Neural progenitor cell (in vitro differentiated cells): ENCODE measurements at regions not wholly inside any gene's neighbourhood (a gene's known extent, or its start where the extent isn't known, plus 50 kb on each side); places are given as distances from the start of the nearest gene placed in this dataset.

ENCODE experiments used
- DNase-seq: peaks from one replicate; pipeline ENCODE4 v3.0.0-alpha.2; 2016; ENCODE audit warnings: low spot score
- H2AFZ ChIP-seq: fragments of 200-600 bp; sonication (generic); replicated peaks from 2 replicates; pipeline ENCODE4 v1.6.1; 2016; ENCODE audit warnings: antibody characterized with exemption
- H3F3A ChIP-seq: fragments of 200-600 bp; sonication (generic); 2 replicates; pipeline ENCODE4 v1.6.1; 2016; ENCODE audit warnings: antibody characterized with exemption, low read depth
- H3K27ac ChIP-seq: fragments of 200-600 bp; sonication (generic); 2 replicates; pipeline ENCODE4 v1.5.1; 2016; ENCODE audit warnings: mild to moderate bottlenecking
- H3K27me3 ChIP-seq: fragments of 200-600 bp; sonication (generic); 2 replicates; pipeline ENCODE4 v1.6.1; 2016; ENCODE audit warnings: mild to moderate bottlenecking, moderate library complexity
- H3K36me3 ChIP-seq: fragments of 200-600 bp; sonication (generic); 2 replicates; pipeline ENCODE4 v1.5.1; 2016
- H3K4me1 ChIP-seq: fragments of 200-600 bp; sonication (generic); 2 replicates; pipeline ENCODE4 v1.6.1; 2016; ENCODE audit warnings: mixed run types
- H3K4me2 ChIP-seq: fragments of 200-600 bp; sonication (generic); 2 replicates; pipeline ENCODE4 v1.6.1; 2016
- H3K4me3 ChIP-seq: fragments of 200-600 bp; sonication (generic); 2 replicates; pipeline ENCODE4 v1.5.1; 2016
- H3K79me2 ChIP-seq: fragments of 200-600 bp; sonication (generic); 2 replicates; pipeline ENCODE4 v1.6.1; 2016; ENCODE audit warnings: low read depth
- H3K9ac ChIP-seq: fragments of 200-600 bp; sonication (generic); 2 replicates; pipeline ENCODE4 v1.6.1; 2016
- H3K9me3 ChIP-seq: fragments of 200-600 bp; sonication (generic); 2 replicates; pipeline ENCODE4 v1.5.1; 2016; ENCODE audit warnings: low read depth
- H4K20me1 ChIP-seq: fragments of 200-600 bp; sonication (generic); 2 replicates; pipeline ENCODE4 v1.6.1; 2016; ENCODE audit warnings: low read depth
- H3K27ac Mint-ChIP-seq: 3 replicates; pipeline ENCODE4 v1.8.0; 2021; ENCODE audit warnings: mixed read lengths
- H3K27me3 Mint-ChIP-seq: 2 replicates; pipeline ENCODE4 v1.8.0; 2022; ENCODE audit warnings: low read depth, mild to moderate bottlenecking, inconsistent platforms, moderate library complexity, mixed read lengths; ENCODE audit not compliant: insufficient read depth
- H3K36me3 Mint-ChIP-seq: 3 replicates; pipeline ENCODE4 v1.8.0; 2021; ENCODE audit warnings: mixed read lengths
- H3K4me1 Mint-ChIP-seq: 3 replicates; pipeline ENCODE4 v1.8.0; 2021; ENCODE audit warnings: mixed read lengths
- H3K4me3 Mint-ChIP-seq: 3 replicates; pipeline ENCODE4 v1.8.0; 2021; ENCODE audit warnings: mild to moderate bottlenecking, moderate library complexity, mixed read lengths
- H3K9me3 Mint-ChIP-seq: 3 replicates; pipeline ENCODE4 v1.8.0; 2020; ENCODE audit warnings: mixed read lengths
- EZH2 ChIP-seq: fragments of 200-600 bp; sonication (generic); IDR thresholded peaks from 2 replicates; pipeline ENCODE4 v1.6.1; 2017; ENCODE audit warnings: antibody characterized with exemption, mild to moderate bottlenecking, moderate library complexity
- EZH2phosphoT487 ChIP-seq: fragments of 200-600 bp; sonication (generic); IDR thresholded peaks from 2 replicates; pipeline ENCODE4 v1.6.1; 2017; ENCODE audit warnings: antibody characterized with exemption
- TF ChIP-seq, protein P1 (sequence below): fragments of 200-600 bp; sonication (generic); IDR thresholded peaks from 2 replicates; pipeline ENCODE4 v1.5.1; 2017; ENCODE audit warnings: antibody characterized with exemption, mild to moderate bottlenecking

DNA sequence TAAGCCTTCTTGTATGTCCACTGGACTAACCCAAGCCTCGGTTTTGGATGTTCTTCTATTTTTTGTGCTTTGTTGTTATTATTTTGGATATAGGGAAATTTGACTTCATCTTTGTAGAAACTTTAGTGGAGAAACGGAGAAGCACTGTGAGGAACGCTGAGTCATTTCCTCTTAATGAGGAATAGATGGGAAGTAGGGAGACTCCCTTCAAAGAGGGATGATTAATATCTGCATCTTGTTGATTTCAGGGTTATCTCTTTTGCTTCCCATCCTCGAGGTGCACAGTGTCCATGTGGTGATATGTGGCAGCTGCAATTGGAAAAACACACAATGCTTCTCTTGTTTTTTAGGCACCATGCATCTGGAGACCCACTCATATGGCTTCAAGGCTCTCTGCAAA, 1147.9 kb downstream of the NLGN4X start:
- Histone ChIP-seq H3K4me1 (no peaks in the 10 kb centered on the region), H3F3A (no peaks in the 10 kb centered on the region), H2AFZ (no peak overlapping the region), H3K9me3 (no peaks in the 10 kb centered on the region), H3K9ac (no peak overlapping the region), H3K27me3 (no peaks in the 10 kb centered on the region), H3K4me2 (no peak overlapping the region), H3K36me3 (no peaks in the 10 kb centered on the region), H3K4me3 (no peak overlapping the region), H4K20me1 (no peaks in the 10 kb centered on the region), H3K79me2 (no peaks in the 10 kb centered on the region), H3K27ac (no peak overlapping the region)
- H3K27ac Mint-ChIP-seq, result no peak overlapping the region
- no peak for DNase-seq
- TF ChIP-seq, protein P1, sequence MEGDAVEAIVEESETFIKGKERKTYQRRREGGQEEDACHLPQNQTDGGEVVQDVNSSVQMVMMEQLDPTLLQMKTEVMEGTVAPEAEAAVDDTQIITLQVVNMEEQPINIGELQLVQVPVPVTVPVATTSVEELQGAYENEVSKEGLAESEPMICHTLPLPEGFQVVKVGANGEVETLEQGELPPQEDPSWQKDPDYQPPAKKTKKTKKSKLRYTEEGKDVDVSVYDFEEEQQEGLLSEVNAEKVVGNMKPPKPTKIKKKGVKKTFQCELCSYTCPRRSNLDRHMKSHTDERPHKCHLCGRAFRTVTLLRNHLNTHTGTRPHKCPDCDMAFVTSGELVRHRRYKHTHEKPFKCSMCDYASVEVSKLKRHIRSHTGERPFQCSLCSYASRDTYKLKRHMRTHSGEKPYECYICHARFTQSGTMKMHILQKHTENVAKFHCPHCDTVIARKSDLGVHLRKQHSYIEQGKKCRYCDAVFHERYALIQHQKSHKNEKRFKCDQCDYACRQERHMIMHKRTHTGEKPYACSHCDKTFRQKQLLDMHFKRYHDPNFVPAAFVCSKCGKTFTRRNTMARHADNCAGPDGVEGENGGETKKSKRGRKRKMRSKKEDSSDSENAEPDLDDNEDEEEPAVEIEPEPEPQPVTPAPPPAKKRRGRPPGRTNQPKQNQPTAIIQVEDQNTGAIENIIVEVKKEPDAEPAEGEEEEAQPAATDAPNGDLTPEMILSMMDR, result no peak
- TF ChIP-seq EZH2 (no peak), EZH2phosphoT487 (no peak)
- no peaks in the 10 kb centered on the region for H3K27me3 Mint-ChIP-seq
- peaks cover 5% of the 10 kb centered on the region for H3K9me3 Mint-ChIP-seq
- H3K36me3 Mint-ChIP-seq, result no peaks in the 10 kb centered on the region
- peaks cover 7% of the 10 kb centered on the region for H3K4me1 Mint-ChIP-seq
- H3K4me3 Mint-ChIP-seq, result no peak overlapping the region

DNA sequence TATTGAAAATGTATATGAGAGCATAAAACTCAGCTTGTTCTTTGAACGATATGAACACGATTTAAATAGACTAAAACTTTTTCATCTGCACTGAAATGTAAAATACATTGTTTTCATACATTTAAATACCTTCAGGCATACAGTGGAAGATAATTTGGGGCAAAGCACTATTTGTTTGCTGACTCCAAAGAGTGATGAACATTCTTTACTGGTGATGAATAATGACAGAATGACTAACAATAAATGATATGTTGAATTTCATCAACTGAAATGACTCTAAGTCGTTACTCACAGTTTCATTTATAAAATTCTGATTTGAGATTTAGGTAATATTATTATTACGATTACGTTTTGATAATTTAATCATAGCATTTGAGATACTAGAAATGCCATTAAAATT, 1160.1 kb downstream of the NLGN4X start:
- Mint-ChIP-seq H3K36me3 (no peaks in the 10 kb centered on the region), H3K4me3 (no peak overlapping the region), H3K27ac (no peak overlapping the region), H3K9me3 (no peaks in the 10 kb centered on the region), H3K4me1 (no peaks in the 10 kb centered on the region), H3K27me3 (no peaks in the 10 kb centered on the region)
- Histone ChIP-seq H3K4me1 (no peaks in the 10 kb centered on the region), H3F3A (no peaks in the 10 kb centered on the region), H3K4me3 (no peak overlapping the region), H3K79me2 (no peaks in the 10 kb centered on the region), H3K9me3 (no peaks in the 10 kb centered on the region), H3K9ac (no peak overlapping the region), H3K27ac (no peak overlapping the region), H3K36me3 (no peaks in the 10 kb centered on the region), H3K4me2 (no peak overlapping the region), H2AFZ (no peak overlapping the region), H3K27me3 (no peaks in the 10 kb centered on the region), H4K20me1 (no peaks in the 10 kb centered on the region)
- no peak for DNase-seq
- TF ChIP-seq, protein P1, result no peak
- TF ChIP-seq EZH2 (no peak), EZH2phosphoT487 (no peak)

DNA sequence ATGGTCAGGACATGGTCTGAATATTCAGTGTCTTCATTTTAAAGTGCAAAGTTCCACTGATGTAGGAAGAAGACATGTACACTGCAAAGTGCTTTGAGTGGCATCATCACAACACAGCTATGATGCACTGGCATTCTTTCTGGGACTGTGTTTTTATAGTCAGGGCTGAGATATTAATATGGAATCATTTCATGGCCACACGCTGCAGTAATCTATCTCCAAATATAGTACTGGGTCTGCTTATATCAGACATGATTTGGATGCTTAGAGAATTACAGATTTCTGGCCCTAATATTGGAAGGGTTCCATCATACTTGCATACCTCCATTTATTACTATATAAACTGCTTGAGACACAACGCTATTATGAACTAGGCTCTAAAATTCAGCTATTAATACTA, 1170.9 kb downstream of the NLGN4X start:
- Histone ChIP-seq H3K36me3 (no peaks in the 10 kb centered on the region), H3K4me1 (no peaks in the 10 kb centered on the region), H3K4me2 (no peak overlapping the region), H3K4me3 (no peak overlapping the region), H3K9me3 (no peaks in the 10 kb centered on the region), H3K79me2 (no peaks in the 10 kb centered on the region), H2AFZ (no peak overlapping the region), H3K27ac (no peak overlapping the region), H3K27me3 (no peaks in the 10 kb centered on the region), H3F3A (no peaks in the 10 kb centered on the region), H4K20me1 (no peaks in the 10 kb centered on the region), H3K9ac (no peak overlapping the region)
- Mint-ChIP-seq H3K4me3 (no peak overlapping the region), H3K27ac (no peak overlapping the region), H3K27me3 (no peaks in the 10 kb centered on the region), H3K4me1 (peaks cover 4% of the 10 kb centered on the region), H3K36me3 (no peaks in the 10 kb centered on the region), H3K9me3 (no peaks in the 10 kb centered on the region)
- TF ChIP-seq, protein P1, result no peak
- TF ChIP-seq EZH2phosphoT487 (no peak), EZH2 (no peak)
- no peak for DNase-seq

DNA sequence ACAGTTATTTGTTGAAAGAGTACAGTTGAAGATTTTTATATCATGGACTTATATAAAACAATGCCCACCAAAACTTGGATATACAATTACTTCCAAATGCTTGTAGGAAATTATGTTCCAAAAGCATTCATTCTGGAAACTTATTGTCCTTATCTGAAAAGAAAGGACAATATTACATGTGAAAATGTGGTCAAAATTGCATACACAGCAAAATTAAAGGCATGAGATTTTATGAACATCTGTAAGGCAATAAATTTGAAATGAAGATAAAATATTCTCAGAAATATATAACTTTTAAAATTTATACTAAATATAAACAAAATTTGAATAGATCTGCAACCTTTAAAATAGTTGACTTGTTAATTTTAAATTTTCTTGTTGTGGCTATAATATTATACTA, 1173.8 kb downstream of the NLGN4X start:
- no peaks in the 10 kb centered on the region for H3K36me3 ChIP-seq
- Mint-ChIP-seq H3K4me3 (no peak overlapping the region), H3K27ac (no peak overlapping the region), H3K27me3 (no peaks in the 10 kb centered on the region), H3K36me3 (no peaks in the 10 kb centered on the region), H3K4me1 (peaks cover 2% of the 10 kb centered on the region), H3K9me3 (no peaks in the 10 kb centered on the region)
- no peak overlapping the region for H3K27ac ChIP-seq
- no peaks in the 10 kb centered on the region for H3F3A ChIP-seq
- TF ChIP-seq EZH2 (no peak), EZH2phosphoT487 (no peak)
- TF ChIP-seq, protein P1, result no peak
- no peak overlapping the region for H3K9ac ChIP-seq
- H3K4me1 ChIP-seq, result no peaks in the 10 kb centered on the region
- H3K79me2 ChIP-seq, result no peaks in the 10 kb centered on the region
- no peak overlapping the region for H3K4me3 ChIP-seq
- H3K27me3 ChIP-seq, result no peaks in the 10 kb centered on the region
- no peak overlapping the region for H3K4me2 ChIP-seq
- no peak overlapping the region for H2AFZ ChIP-seq
- no peaks in the 10 kb centered on the region for H3K9me3 ChIP-seq
- no peak for DNase-seq
- no peaks in the 10 kb centered on the region for H4K20me1 ChIP-seq
